Skeletal muscle tissue (tissue), 3 donors: ENCODE measurements at regions not wholly inside any gene's neighbourhood (a gene's known extent, or its start where the extent isn't known, plus 50 kb on each side); places are given as distances from the start of the nearest gene placed in this dataset.

Source experiments
- H3K27ac ChIP-seq: one replicate; pipeline ENCODE4 v1.7.0; 2013; ENCODE audit warnings: mild to moderate bottlenecking, low read depth, low read length, inconsistent platforms
- H3K27me3 ChIP-seq, 3 donors: one replicate each; pipeline ENCODE4 v1.7.0; 2013; ENCODE audit warnings: low read length in 3 of 3; ENCODE audit not compliant: control insufficient read depth in 3 of 3, insufficient read depth in 3 of 3
- H3K36me3 ChIP-seq, 3 donors: one replicate each; pipeline ENCODE4 v1.7.0; 2013; ENCODE audit warnings: low read length in 3 of 3; ENCODE audit not compliant: control insufficient read depth in 3 of 3, insufficient read depth in 3 of 3
- H3K4me1 ChIP-seq, 3 donors: one replicate each; pipeline ENCODE4 v1.7.0; 2013; ENCODE audit warnings: low read length in 3 of 3, mild to moderate bottlenecking in 3 of 3; ENCODE audit not compliant: control insufficient read depth in 3 of 3, insufficient read depth in 3 of 3
- H3K4me3 ChIP-seq, 3 donors: one replicate each; pipeline ENCODE4 v1.7.0; 2013; ENCODE audit warnings: low read length in 3 of 3
- H3K9ac ChIP-seq, 3 donors: one replicate each; pipeline ENCODE4 v1.7.0; 2013; ENCODE audit warnings: low read length in 3 of 3, mild to moderate bottlenecking in 3 of 3, moderate library complexity in 2 of 3, low read depth in 1 of 3
- H3K9me3 ChIP-seq, 3 donors: one replicate each; pipeline ENCODE4 v1.7.0; 2013; ENCODE audit warnings: low read length in 3 of 3; ENCODE audit not compliant: control insufficient read depth in 3 of 3
- donor health status: Osteomylitis.

DNA sequence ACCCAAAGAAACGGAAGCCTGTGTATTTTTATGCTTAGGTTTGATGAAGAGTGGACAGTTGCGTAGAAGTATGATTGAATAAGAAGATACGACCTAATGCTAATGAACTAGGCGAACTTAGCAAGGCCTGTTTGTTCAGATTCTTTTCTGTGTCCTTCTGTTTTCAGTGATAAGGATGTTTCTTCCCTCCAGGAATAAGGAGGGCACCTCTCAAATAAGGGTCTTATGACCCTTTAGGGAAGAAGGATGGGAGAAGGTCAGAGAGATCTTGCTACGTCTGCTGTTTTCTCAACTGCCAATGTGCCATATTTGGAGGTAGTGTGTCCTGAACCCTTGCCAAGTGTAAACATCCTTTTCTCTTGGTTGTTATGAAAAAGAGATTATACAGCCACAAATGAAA is 524.8 kb downstream of the UTRN start:
- peaks cover 0 to 7% (median 4%) of the 10 kb centered on the region in 3 donors for H3K36me3 ChIP-seq
- no peaks in the 10 kb centered on the region for H3K4me1 ChIP-seq
- H3K27me3 ChIP-seq: no peaks in the 10 kb centered on the region
- no peak overlapping the region for H3K9ac ChIP-seq
- no peaks in the 10 kb centered on the region for H3K9me3 ChIP-seq
- H3K4me3 ChIP-seq: no peak overlapping the region
- no peak overlapping the region for H3K27ac ChIP-seq

DNA sequence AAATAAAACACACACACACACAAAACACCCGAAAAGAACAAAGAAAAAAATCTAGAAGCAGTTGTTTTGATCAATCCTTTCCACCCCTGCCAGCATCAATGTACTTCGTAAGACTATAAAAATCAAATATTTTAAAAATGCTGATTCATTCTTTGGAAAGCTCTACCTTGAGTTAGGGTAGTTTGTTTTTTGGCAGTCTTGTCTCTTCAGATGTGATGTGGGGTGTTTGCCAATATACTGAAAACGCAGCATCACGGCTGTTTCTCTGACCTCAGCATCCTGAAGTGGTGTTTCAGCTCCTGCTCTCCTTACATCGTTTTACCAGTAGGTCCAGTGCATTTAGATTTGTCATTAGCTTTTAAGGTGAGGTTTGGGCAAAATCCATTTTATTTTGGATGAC is 526.0 kb downstream of the UTRN start:
- Histone ChIP-seq H3K4me3 (no peak overlapping the region), H3K27ac (no peak overlapping the region), H3K36me3 (peaks cover 0 to 8% (median 4%) of the 10 kb centered on the region in 3 donors), H3K27me3 (no peaks in the 10 kb centered on the region), H3K4me1 (no peaks in the 10 kb centered on the region), H3K9ac (no peak overlapping the region), H3K9me3 (no peaks in the 10 kb centered on the region)

DNA sequence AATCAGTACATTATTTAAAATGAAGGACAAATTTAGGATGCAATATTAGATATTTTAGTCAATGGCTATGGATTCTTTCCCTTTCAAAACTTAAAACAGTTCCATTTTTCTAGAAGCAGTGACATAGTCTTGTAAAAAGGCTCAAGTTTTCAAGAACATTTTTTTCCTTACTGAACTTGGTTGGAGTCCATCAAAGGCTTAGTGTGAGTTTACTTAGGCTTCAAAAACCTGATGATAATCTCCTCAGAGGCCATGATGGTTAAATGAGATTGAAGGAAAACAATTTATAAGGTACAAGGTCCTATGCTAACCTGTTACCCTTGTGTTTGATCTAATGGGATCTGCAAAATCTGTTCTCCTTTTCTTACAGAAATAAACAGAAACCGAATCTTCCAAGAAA is 531.8 kb downstream of the UTRN start:
- H3K9ac ChIP-seq: no peak overlapping the region
- H3K36me3 ChIP-seq: peaks cover 0 to 8% (median 4%) of the 10 kb centered on the region in 3 donors
- H3K4me3 ChIP-seq: no peak overlapping the region
- H3K27ac ChIP-seq: no peak overlapping the region
- no peaks in the 10 kb centered on the region for H3K4me1 ChIP-seq
- H3K27me3 ChIP-seq: no peaks in the 10 kb centered on the region
- H3K9me3 ChIP-seq: no peaks in the 10 kb centered on the region

DNA sequence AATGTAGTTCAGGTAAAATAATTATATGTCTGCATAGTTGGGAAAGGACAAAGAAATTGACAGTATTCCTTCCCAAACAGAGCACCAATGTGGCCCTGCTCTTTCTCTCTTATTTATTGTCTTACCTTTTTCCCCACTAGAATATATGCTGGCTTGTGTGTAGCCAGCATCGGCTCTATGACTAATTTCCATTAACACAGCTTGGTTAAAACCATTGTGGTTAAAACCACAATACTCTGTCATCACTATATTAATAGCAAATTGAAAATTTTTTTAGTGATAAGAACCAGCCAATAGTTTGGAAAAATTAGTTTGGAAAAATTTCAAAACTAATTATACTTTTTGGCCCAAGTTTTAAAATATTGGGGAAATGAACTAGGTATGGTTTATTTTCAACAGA is 535.1 kb downstream of the UTRN start:
- H3K9ac ChIP-seq: no peak overlapping the region
- H3K27ac ChIP-seq: no peak overlapping the region
- no peak overlapping the region for H3K4me3 ChIP-seq
- no peaks in the 10 kb centered on the region for H3K4me1 ChIP-seq
- peaks cover 0 to 6% (median 0%) of the 10 kb centered on the region in 3 donors for H3K36me3 ChIP-seq
- no peaks in the 10 kb centered on the region for H3K9me3 ChIP-seq
- H3K27me3 ChIP-seq: no peaks in the 10 kb centered on the region

DNA sequence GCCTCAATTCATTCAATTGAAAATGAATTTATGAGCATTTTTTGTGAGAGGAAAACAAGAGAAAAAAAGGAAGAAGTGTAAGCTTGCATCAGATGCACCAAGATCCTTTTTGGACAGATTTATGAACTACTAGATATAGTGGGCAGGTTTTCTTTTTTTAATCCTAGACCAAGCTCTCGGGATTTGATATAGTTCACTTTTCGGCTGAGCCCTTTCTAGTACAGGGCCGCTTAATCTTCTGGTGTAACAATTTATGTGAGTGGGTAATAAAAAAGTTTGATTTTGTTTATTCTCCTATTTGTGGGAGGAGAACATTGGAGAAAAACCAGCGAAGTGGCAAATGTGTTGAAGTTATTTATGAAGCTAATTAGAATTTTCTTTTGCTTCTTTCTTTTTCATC is 538.0 kb downstream of the UTRN start:
- H3K4me1 ChIP-seq: no peaks in the 10 kb centered on the region
- H3K36me3 ChIP-seq: peaks cover 0 to 16% (median 7%) of the 10 kb centered on the region in 3 donors
- H3K9me3 ChIP-seq: no peaks in the 10 kb centered on the region
- no peaks in the 10 kb centered on the region for H3K27me3 ChIP-seq
- no peak overlapping the region for H3K4me3 ChIP-seq
- H3K9ac ChIP-seq: no peak overlapping the region
- no peak overlapping the region for H3K27ac ChIP-seq

DNA sequence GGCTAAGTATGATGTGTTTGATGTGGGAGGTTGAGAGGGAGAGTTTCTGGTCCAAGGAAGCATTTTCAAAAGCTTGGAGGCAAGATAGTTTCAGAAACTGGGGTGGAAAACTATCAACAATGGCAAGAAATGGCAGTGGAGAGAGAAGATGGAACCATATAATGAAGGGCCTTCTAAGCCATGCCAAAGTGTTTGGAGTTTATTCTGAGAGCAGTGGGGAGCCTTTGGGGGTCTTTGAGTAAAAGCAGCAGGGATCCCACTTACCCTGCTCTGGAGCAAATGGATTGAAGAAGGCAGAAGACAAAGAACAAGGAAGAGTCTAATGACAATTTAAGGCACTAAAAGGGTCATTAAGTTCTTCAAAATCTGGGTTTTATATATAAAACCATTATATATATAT is 538.9 kb downstream of the UTRN start:
- Histone ChIP-seq H3K27ac (no peak overlapping the region), H3K36me3 (peaks cover 3 to 21% (median 14%) of the 10 kb centered on the region in 3 donors), H3K9me3 (no peaks in the 10 kb centered on the region), H3K9ac (no peak overlapping the region), H3K4me3 (no peak overlapping the region), H3K27me3 (no peaks in the 10 kb centered on the region), H3K4me1 (no peaks in the 10 kb centered on the region)

DNA sequence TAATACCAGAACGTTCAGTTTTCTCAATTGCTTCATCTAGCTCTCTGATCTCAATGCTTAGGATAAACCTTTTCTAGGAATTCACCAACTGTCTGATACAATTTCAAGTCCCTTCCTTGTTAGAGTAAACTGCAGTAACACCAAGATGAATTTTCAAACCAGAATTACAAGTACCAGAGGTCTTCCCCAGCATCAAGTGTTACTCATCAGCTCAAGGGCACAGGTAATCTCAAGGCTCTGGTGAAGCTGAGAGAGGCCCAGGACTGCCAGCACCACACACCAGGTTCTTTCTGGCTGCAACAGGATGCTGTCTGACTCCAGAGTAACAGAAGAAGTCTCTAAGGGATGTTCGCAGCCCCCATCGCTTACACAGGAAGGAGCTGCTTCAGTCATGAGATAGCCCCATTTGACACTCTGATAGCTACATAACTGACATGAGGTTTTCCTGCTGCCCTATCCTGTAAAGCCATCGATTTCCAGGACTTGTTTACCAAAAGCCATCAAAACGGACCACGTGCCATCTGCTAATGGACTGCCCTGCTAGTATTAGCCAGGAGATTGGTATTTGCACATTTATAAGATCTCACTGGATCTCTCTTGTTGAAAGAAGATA is 549.4 kb downstream of the UTRN start:
- Histone ChIP-seq H3K27me3 (no peaks in the 10 kb centered on the region), H3K9me3 (no peaks in the 10 kb centered on the region), H3K4me1 (no peaks in the 10 kb centered on the region), H3K9ac (no peak overlapping the region), H3K36me3 (peaks cover 20 to 47% (median 36%) of the 10 kb centered on the region in 3 donors), H3K4me3 (no peak overlapping the region), H3K27ac (no peak overlapping the region)

DNA sequence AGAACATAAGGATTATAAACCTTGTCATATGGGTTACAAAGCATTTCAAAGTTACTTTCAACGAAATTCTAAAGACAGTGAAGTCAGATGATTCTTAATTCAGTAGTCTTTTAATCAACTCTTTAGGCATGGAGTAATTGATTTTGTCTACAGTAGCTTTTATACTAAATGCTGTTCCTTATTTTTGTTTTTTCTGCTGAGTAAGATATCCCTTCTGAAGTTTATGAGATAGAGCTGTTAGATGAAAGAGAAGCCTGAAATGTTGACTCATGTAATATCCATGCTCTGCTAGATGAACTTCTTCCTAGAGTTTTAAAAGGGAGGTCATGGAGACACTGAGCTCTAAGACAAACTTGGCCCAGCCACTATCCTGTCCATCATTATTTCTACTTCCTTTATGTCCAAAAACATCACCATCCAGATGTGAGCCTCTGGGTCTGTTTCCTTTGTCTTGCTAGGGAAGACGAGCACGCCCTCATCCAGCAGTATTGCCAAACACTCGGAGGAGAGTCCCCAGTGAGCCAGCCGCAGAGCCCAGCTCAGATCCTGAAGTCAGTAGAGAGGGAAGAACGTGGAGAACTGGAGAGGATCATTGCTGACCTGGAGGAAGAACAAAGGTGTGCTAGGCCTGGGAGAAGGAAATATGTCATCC is 550.3 kb downstream of the UTRN start:
- H3K4me3 ChIP-seq: no peak overlapping the region
- no peak overlapping the region for H3K27ac ChIP-seq
- no peaks in the 10 kb centered on the region for H3K27me3 ChIP-seq
- no peaks in the 10 kb centered on the region for H3K9me3 ChIP-seq
- H3K4me1 ChIP-seq: no peaks in the 10 kb centered on the region
- H3K9ac ChIP-seq: no peak overlapping the region
- peaks cover 20 to 49% (median 37%) of the 10 kb centered on the region in 3 donors for H3K36me3 ChIP-seq

DNA sequence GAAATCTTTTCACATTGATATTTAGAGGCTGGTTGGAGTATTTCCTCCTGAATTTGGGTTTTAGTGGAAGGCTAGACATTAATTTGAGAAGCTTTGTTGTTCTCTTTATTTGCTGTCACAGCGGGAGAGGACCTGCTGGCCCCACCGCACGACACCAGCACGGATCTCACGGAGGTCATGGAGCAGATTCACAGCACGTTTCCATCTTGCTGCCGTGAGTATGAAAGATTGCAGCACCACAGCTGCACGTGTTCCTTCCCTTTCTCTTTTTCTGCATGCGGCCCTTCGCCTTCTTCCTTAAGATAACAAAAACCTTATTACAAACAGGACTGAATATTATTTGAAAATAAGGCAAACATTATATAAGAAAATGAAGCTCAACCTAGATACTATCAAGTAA is 555.5 kb downstream of the UTRN start:
- Histone ChIP-seq H3K27me3 (no peaks in the 10 kb centered on the region), H3K27ac (no peak overlapping the region), H3K4me1 (no peaks in the 10 kb centered on the region), H3K36me3 (peaks cover 15 to 49% (median 31%) of the 10 kb centered on the region in 3 donors), H3K9me3 (no peaks in the 10 kb centered on the region), H3K4me3 (no peak overlapping the region), H3K9ac (no peak overlapping the region)

DNA sequence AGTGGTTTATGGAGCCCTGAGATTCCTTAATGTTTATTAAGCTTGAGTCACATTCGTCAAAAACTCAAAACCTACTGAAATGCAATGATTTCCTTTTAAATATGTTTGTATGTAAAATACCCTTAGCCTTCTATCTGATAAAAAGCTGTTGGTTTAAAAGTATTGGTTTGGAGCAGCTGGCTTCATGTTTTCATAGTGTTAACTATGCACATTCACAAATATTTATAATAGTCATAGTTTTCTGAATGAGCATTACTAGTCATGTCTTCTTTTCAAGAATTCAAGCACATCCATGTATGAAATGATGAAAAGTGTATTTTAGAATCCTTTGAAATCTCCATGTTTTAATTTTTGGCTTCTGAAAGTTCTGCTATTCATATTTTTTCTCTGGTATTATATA is 558.6 kb downstream of the UTRN start:
- Histone ChIP-seq H3K27ac (no peak overlapping the region), H3K9ac (no peak overlapping the region), H3K4me1 (no peaks in the 10 kb centered on the region), H3K27me3 (no peaks in the 10 kb centered on the region), H3K9me3 (no peaks in the 10 kb centered on the region), H3K4me3 (no peak overlapping the region), H3K36me3 (peaks cover 3 to 24% (median 16%) of the 10 kb centered on the region in 3 donors)
